Sciatic nerve (tissue), 2 donors: ENCODE measurements at regions not wholly inside any gene's neighbourhood (a gene's known extent, or its start where the extent isn't known, plus 50 kb on each side); places are given as distances from the start of the nearest gene placed in this dataset.

ENCODE experiments used
- ATAC-seq: fragments of 200-7000 bp; cut with Tn5 transposase; one replicate; pipeline ENCODE4 v1.9.1; 2020; ENCODE audit warnings: mild to moderate bottlenecking, moderate library complexity
- DNase-seq: peaks from one replicate; pipeline ENCODE4 v3.0.0-alpha.2; 2020; ENCODE audit warnings: low spot score
- intact Hi-C: fragments of 100-400 bp; cut with DNase I; formaldehyde crosslinking; loops from one replicate; pipeline ENCODE4 v1.14.2; 2022
- donor health status: DM: no; HTN: no; CAD: no.
- donor health status: DM: no; HTN: no; CAD: no.

- intact Hi-C loops = no loop called here
- DNase-seq (no peak), ATAC-seq (no peak)
Observed at GRCh38 chr9:79116041-79116440, 455.7 kb upstream of the TLE4 start.

- ATAC-seq = no peak
- intact Hi-C loops = no loop called here
Observed at GRCh38 chr9:79116709-79117108, 455.1 kb upstream of the TLE4 start.

DNA sequence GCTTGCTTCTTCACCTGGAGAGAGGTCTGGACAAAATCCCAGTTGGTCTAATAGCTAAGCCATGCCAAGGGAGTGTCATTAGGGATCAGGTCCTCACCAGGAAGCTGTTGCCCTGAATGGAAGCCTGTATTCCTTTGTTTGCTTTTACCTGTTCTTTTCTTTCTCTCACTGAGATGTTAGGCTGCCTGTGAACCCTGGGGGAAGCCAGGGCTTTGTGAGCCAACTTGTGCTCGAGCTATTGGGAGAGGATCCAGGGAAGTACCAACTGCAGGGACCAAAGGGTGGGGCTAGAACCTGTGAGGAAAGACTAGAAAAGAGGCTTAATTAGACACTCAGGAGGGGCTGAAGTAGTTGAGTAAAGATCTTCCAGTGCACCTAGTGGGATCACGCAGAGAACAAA, 451.2 kb upstream of the TLE4 start:
- ATAC-seq = no peak
- no peak for DNase-seq

More at GRCh38 chr9:79116709-79117108, 455.1 kb upstream of the TLE4 start:
- DNase-seq = no peak

DNA sequence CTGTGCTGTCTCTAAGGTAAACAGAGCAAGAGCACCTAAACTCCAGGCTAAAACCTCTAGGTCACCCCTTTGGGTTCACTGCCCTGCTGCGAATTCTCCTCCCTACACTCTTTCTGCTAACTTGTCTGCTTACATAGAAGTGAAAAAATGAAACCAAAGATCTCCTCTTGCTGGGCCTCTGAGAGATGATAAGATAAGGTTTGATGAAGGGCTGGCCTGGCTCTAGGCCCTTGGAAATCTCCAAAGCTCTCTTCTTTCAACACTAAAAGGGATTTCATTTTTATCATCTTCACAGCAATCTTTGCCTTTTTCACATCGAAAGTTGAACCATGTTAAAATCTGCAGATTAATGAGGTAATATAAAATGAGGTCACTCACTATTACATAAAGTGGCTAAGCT, 450.8 kb upstream of the TLE4 start:
- ATAC-seq (no peak), DNase-seq (no peak)
- intact Hi-C loops = no loop called here

More for the DNA sequence above, 451.2 kb upstream of the TLE4 start:
- intact Hi-C loops = no loop called here

DNA sequence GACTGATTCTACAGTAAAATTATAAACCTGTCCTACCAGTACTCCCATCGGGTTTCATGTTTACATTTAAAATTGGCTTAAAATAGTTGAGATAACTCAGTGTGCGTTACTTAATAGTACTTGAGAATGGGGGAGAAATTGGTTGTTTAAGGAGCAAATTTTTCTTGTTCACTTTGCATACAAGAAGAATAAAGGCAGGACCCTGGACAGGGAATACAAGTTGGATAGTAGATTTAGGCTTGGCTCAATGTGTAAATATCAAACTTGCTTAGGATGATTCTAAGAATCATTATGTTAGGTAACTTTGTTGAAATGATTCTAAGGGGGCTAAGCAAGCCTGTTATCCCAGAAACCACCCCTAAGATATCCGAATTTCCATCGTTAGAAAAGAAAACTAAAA, 448.4 kb upstream of the TLE4 start:
- intact Hi-C loops = no loop called here
- no peak for ATAC-seq
- no peak for DNase-seq

GRCh38 chr9:79127661-79128060, 444.1 kb upstream of the TLE4 start:
- intact Hi-C loops = no loop called here

GRCh38 chr9:79129865-79130480, 441.8 kb upstream of the TLE4 start:
- intact Hi-C loops = no loop called here
- peak; percentile 73 for DNase-seq
- peak; percentile 69 for ATAC-seq

More at GRCh38 chr9:79127661-79128060, 444.1 kb upstream of the TLE4 start:
- DNase-seq (no peak), ATAC-seq (no peak)

DNA sequence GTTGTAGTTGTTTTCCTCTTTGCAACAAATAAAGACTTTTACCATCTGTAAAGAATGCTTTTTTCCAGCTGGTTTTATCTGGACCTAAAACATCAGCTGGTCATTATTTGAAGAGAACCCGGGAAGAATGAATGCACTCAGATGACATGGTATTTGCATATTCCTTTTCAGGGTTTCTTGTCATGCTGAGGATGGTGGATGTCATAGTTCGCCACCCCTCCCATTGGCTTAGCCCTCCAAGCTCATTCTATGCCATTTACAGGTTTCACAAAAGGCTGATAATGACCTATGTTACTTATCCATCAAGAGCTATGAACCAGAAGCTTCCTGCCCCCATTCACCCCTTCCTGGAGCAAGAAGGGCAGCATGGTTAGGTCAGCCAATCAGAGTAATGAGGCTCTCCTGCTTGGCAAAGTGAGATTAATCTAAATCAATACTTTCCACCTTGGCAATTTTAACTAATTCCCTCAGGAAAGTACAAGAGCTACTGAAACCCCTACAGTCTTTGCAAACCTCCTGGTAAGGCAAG, 440.5 kb upstream of the TLE4 start:
- intact Hi-C loops = no loop called here
- no peak for ATAC-seq
- no peak for DNase-seq

DNA sequence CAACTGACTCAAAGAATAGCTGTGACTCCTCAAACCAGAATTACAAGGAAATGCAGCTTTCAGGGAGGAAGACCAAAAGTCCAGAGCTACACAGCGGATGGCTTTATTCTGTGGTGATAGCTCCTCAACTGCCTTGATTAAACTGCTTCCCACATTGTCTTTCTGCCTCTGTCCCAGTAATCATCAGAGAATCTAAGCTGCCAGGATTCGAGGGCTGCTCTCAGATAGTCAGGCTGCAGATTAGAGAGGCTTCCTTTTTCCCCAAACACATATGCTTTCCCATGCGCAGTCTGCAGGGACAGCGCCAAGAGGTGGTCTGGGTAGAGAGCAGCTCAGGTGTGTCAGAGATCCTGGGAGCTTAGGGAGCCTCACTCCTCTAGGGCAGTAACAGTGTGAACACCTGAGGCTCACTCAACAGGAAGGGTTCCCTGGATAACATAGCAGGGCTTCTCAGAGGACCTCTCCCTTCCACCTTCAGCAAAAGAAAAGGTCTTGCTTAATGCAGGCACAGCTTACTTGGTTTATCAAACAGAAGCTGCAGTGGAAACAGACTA, 439.9 kb upstream of the TLE4 start:
- no peak for ATAC-seq
- intact Hi-C loops = no loop called here
- DNase-seq = no peak

DNA sequence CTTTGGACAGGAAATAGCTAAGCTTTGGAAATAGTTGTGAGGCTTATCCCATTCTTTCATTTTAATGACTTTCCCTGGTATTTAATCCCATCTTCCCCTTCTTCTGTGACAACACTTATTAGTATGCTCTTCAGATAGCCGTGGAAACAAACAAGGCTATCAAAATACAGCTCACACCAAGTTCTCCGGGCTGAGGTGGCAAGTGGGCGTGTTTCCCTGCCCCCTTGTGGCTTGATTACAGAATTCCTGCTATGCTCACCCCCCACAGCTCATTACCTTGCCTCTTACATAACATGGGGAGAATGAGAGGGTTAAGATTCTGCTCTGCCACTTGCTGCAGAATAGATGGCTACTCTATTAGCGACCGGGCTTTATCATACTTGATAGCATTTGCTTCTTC, 437.1 kb upstream of the TLE4 start:
- ATAC-seq = no peak
- no peak for DNase-seq
- intact Hi-C loops = no loop called here

DNA sequence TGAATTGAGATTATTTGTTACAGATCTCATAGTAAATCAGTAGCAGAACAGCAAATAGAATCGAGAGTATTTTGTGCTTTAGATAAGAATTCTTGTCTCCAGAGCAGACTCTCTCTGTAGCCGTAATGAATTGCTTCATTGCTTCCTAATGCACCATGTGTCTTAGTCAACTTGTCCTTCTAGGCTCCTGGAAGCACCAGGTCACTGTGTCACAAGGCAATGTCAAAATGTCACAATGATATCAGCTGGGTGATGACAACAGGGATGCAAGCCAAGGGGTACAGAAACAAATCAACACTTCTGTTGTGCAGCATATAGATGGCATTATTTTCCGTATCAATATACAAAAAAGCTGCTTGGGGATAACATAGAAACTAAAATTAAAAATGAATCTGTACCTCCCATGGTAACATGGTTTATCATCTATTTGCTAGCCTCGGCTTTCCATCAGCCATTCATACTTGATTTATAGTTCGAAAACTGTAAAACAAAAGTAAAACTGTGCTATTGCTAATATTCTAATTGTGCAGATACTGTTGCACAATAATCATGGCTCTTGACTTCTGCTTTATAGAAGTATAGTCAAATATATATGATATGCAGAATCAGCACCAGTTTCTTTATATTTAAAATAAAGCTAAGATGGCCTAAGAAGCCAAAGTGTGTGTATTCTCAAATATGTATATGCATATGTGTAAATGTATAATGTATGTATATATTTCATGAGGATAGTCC, 435.9 kb upstream of the TLE4 start:
- no peak for ATAC-seq
- intact Hi-C loops = no loop called here
- DNase-seq = no peak

- no peak for ATAC-seq
- no peak for DNase-seq
- intact Hi-C loops = no loop called here
Observed at GRCh38 chr9:79140751-79141150, 431.0 kb upstream of the TLE4 start.

- ATAC-seq (no peak), DNase-seq (no peak)
- intact Hi-C loops = no loop called here
Observed at GRCh38 chr9:79143211-79143610, 428.6 kb upstream of the TLE4 start.

DNA sequence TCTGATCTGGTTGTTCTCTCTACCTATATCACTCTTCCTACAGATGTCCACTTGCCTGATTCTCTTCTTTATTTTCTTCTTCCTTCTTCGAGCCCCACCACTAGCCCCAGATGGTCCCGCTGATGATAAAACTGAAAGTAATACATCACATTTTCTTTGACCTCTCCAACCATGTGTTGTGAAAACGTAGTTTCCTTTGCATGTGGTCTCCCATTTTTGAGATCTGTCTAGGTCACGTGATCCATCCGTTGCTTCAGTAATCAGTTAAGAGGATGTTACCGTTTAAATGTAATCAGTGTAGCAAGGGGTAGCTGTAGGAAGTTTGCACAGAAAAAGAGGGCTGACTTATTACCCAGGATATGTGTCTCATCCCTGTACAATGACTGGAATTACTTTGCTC, 426.3 kb upstream of the TLE4 start:
- intact Hi-C loops = no loop called here
- DNase-seq = no peak
- ATAC-seq = no peak

- DNase-seq (no peak), ATAC-seq (no peak)
- intact Hi-C loops = no loop called here
Observed at GRCh38 chr9:79149585-79149984, 422.2 kb upstream of the TLE4 start.

GRCh38 chr9:79151791-79152190, 420.0 kb upstream of the TLE4 start:
- DNase-seq (no peak), ATAC-seq (no peak)
- intact Hi-C loops = loop anchor here (5.0 kb wide), 1 partner anchor 1079 kb away; no protein-coding TSS in a partner anchor

- intact Hi-C loops = loop anchor here (5.0 kb wide), 1 partner anchor 1080 kb away; no protein-coding TSS in a partner anchor
- ATAC-seq (no peak), DNase-seq (no peak)
Observed at GRCh38 chr9:79152306-79152705, 419.5 kb upstream of the TLE4 start.

GRCh38 chr9:79154806-79155205, 417.0 kb upstream of the TLE4 start:
- no peak for ATAC-seq
- intact Hi-C loops = loop anchor here (5.0 kb wide), 1 partner anchor 1083 kb away; no protein-coding TSS in a partner anchor

GRCh38 chr9:79155308-79155707, 416.5 kb upstream of the TLE4 start:
- ATAC-seq = no peak
- intact Hi-C loops = no loop called here
- no peak for DNase-seq

More at GRCh38 chr9:79154806-79155205, 417.0 kb upstream of the TLE4 start:
- no peak for DNase-seq

DNA sequence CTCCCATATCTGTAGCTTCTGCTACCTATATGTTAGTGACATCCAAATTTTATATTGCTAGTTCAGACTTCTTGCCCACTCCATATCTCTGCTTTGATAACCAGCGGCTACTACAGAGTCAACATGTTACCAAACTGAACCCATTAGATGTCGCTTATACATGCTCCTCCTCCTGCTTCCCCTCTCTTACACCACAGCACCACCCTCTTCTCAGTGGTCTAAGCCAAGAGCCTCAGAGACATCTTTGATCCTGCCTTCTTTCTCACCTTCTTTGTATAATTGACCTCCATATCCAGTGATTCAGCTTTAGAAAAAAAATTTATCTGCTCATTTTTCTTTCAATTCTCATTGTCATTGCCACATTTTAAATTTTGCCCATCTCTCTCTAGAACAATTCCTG, 408.2 kb upstream of the TLE4 start:
- intact Hi-C loops = no loop called here
- DNase-seq (no peak), ATAC-seq (no peak)
